SJSA1 (cell line): ENCODE measurements at regions not wholly inside any gene's neighbourhood (a gene's known extent, or its start where the extent isn't known, plus 50 kb on each side); places are given as distances from the start of the nearest gene placed in this dataset.

Experiments used
- DNase-seq, 2 experiments: peaks; one replicate each; pipeline ENCODE4 v3.0.0-alpha.2; 2015 to 2020; ENCODE audit warnings: low spot score in 2 of 2, low read depth in 1 of 2
- H3K27ac ChIP-seq: fragments of 250-450 bp; sonication (Bioruptor Pico); 2 replicates; pipeline ENCODE4 v1.5.1; 2020; ENCODE audit warnings: mild to moderate bottlenecking, moderate library complexity
- H3K27me3 ChIP-seq: fragments of 250-450 bp; sonication (Bioruptor Pico); replicated peaks from 2 replicates; pipeline ENCODE4 v1.5.1; 2020; ENCODE audit warnings: mild to moderate bottlenecking, moderate library complexity
- H3K36me3 ChIP-seq: fragments of 250-450 bp; sonication (Bioruptor Pico); 2 replicates; pipeline ENCODE4 v1.5.1; 2020; ENCODE audit warnings: mild to moderate bottlenecking
- H3K4me1 ChIP-seq: fragments of 250-450 bp; sonication (Bioruptor Pico); replicated peaks from 2 replicates; pipeline ENCODE4 v1.6.1; 2021; ENCODE audit warnings: mild to moderate bottlenecking
- H3K4me3 ChIP-seq: fragments of 250-450 bp; sonication (Bioruptor Pico); 2 replicates; pipeline ENCODE4 v1.5.1; 2020; ENCODE audit warnings: mild to moderate bottlenecking
- H3K9me3 ChIP-seq: fragments of 250-450 bp; sonication (Bioruptor Pico); replicated peaks from 2 replicates; pipeline ENCODE4 v1.5.1; 2020; ENCODE audit warnings: mild to moderate bottlenecking

- H3K36me3 ChIP-seq: no peaks in the 10 kb centered on the region
- no peak for DNase-seq
- H3K27me3 ChIP-seq: no peaks in the 10 kb centered on the region
- no peaks in the 10 kb centered on the region for H3K4me1 ChIP-seq
- no peaks in the 10 kb centered on the region for H3K9me3 ChIP-seq
- H3K4me3 ChIP-seq: no peak overlapping the region
- no peak overlapping the region for H3K27ac ChIP-seq
These were observed 221.2 kb upstream of the SAMSN1 start for GRCh38 chr21:14767192-14767852.

DNA sequence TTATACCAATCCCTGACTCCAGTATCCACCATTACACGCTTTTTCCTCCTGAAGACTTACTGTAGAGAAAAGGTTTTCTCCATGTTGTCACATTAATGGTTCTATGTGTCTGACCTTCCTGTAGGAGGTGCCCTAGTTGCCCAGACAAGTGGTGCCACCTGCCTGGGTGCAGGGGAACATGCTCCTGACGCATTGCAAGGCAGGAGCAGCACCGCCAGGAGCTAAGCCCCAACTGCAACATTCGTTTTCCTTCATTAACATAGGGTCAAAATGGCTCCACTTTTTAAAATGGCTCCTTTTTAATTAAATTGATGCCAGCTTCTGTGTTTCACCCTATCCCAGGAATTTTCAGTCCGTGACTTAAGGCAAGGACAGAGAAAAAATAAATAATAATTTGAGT, 220.1 kb upstream of the SAMSN1 start:
- no peaks in the 10 kb centered on the region for H3K4me1 ChIP-seq
- H3K27ac ChIP-seq: no peak overlapping the region
- no peak for DNase-seq
- H3K36me3 ChIP-seq: no peaks in the 10 kb centered on the region
- H3K4me3 ChIP-seq: no peak overlapping the region
- no peaks in the 10 kb centered on the region for H3K9me3 ChIP-seq
- no peaks in the 10 kb centered on the region for H3K27me3 ChIP-seq

DNA sequence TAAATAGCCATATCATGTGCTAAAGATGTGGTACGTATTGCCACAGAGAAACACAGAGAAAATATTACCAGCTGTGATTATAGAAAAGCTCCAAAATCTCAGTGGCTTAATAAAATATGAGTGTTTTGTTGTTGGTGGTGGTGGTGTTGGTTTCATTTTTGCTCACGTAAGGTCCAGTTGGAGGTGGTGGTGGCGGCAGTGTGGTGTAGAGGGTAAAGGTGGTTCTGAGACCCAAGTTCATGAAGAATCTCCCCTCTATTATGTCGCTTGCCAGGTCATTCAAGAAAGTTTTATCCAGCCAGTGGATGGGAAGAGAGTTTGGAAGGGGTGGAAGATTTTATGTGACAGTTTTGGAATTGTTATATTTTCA, 217.6 kb upstream of the SAMSN1 start:
- H3K4me3 ChIP-seq: no peak overlapping the region
- no peaks in the 10 kb centered on the region for H3K9me3 ChIP-seq
- no peaks in the 10 kb centered on the region for H3K36me3 ChIP-seq
- H3K4me1 ChIP-seq: no peaks in the 10 kb centered on the region
- no peaks in the 10 kb centered on the region for H3K27me3 ChIP-seq
- DNase-seq: no peak
- no peak overlapping the region for H3K27ac ChIP-seq

- Histone ChIP-seq H3K9me3 (no peaks in the 10 kb centered on the region), H3K4me1 (no peaks in the 10 kb centered on the region), H3K27me3 (no peaks in the 10 kb centered on the region), H3K4me3 (no peak overlapping the region), H3K36me3 (no peaks in the 10 kb centered on the region), H3K27ac (no peak overlapping the region)
- no peak for DNase-seq
These were observed 216.9 kb upstream of the SAMSN1 start for GRCh38 chr21:14762734-14763694.

- Histone ChIP-seq H3K4me1 (no peaks in the 10 kb centered on the region), H3K27me3 (no peaks in the 10 kb centered on the region), H3K4me3 (no peak overlapping the region), H3K9me3 (no peaks in the 10 kb centered on the region), H3K36me3 (no peaks in the 10 kb centered on the region), H3K27ac (no peak overlapping the region)
- no peak for DNase-seq
These were observed 216.2 kb upstream of the SAMSN1 start for GRCh38 chr21:14762327-14762726.

GRCh38 chr21:14759285-14759684, 213.2 kb upstream of the SAMSN1 start:
- Histone ChIP-seq H3K27me3 (no peaks in the 10 kb centered on the region), H3K4me1 (no peaks in the 10 kb centered on the region)
- no peak for DNase-seq

GRCh38 chr21:14758849-14759248, 212.7 kb upstream of the SAMSN1 start:
- Histone ChIP-seq H3K27ac (no peak overlapping the region), H3K36me3 (no peaks in the 10 kb centered on the region), H3K4me1 (no peaks in the 10 kb centered on the region), H3K9me3 (no peaks in the 10 kb centered on the region), H3K27me3 (no peaks in the 10 kb centered on the region), H3K4me3 (no peak overlapping the region)
- no peak for DNase-seq

More at GRCh38 chr21:14759285-14759684, 213.2 kb upstream of the SAMSN1 start:
- no peak overlapping the region for H3K27ac ChIP-seq
- no peaks in the 10 kb centered on the region for H3K36me3 ChIP-seq
- no peaks in the 10 kb centered on the region for H3K9me3 ChIP-seq
- no peak overlapping the region for H3K4me3 ChIP-seq

DNA sequence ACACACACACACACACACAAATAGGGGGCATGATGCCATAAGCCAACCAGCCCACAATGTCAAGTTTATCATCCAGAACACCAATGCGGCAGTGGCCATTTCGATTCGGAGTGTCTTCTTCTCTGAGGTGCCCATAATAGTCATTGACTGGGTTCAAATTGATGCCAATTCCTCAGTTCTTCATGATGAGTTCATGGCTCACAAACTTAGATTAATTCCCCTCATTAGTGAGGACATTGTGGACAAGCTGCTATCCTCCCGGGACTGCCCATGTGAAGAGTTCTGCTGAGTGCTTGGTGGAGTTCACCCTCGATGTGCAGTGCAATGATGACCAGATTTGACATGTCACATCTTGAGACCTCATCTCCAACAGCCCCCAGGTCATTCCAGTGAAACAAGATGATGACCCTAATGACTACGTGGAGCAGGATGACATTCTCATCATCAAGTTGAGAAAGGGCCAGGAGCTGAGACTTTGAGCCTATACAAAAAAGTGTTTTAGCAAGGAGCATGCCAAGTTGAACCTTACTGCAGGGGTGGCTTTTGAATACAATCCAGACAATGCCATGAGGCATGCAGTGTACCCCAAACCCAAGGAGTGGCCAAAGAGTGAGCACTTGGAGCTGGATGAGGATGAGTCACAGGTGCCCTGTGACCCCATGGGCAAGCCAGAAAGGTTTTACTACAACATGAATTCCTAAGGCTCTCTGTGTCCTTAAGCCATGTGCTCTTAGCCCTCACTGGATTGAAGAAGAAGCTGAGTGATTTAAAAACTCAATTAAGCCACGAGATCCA, 211.6 kb upstream of the SAMSN1 start:
- Histone ChIP-seq H3K27ac (no peak overlapping the region), H3K27me3 (no peaks in the 10 kb centered on the region), H3K4me3 (no peak overlapping the region), H3K9me3 (no peaks in the 10 kb centered on the region), H3K36me3 (no peaks in the 10 kb centered on the region), H3K4me1 (no peaks in the 10 kb centered on the region)
- no peak for DNase-seq

DNA sequence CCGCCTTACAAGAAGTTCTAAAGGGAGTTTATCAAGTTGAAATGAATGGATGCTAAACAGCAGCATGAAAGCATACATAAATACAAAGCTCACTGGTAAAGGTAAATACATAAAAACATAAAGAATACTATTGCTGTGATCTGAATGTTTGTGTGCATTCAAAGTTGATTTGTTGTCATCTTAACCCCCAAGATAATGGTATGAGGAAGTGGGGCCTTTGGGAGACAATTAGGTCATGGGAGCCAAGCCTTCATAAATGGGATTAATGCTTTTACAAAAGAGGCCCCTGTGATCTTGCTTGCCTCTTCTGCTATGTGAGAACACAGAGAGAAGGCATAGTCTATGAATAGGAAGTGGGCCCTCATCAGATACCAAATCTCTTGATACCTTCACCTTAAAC, 209.0 kb upstream of the SAMSN1 start:
- no peaks in the 10 kb centered on the region for H3K4me1 ChIP-seq
- H3K27me3 ChIP-seq: no peaks in the 10 kb centered on the region
- H3K27ac ChIP-seq: no peak overlapping the region
- no peaks in the 10 kb centered on the region for H3K36me3 ChIP-seq
- DNase-seq: no peak
- no peaks in the 10 kb centered on the region for H3K9me3 ChIP-seq
- no peak overlapping the region for H3K4me3 ChIP-seq

- Histone ChIP-seq H3K36me3 (no peaks in the 10 kb centered on the region), H3K27ac (no peak overlapping the region), H3K4me1 (no peaks in the 10 kb centered on the region), H3K27me3 (no peaks in the 10 kb centered on the region), H3K9me3 (no peaks in the 10 kb centered on the region), H3K4me3 (no peak overlapping the region)
- no peak for DNase-seq
These were observed 208.6 kb upstream of the SAMSN1 start for GRCh38 chr21:14754682-14755081.

GRCh38 chr21:14754259-14754604, 208.1 kb upstream of the SAMSN1 start:
- Histone ChIP-seq H3K36me3 (no peaks in the 10 kb centered on the region), H3K4me3 (no peak overlapping the region), H3K27ac (no peak overlapping the region), H3K4me1 (no peaks in the 10 kb centered on the region), H3K27me3 (no peaks in the 10 kb centered on the region), H3K9me3 (no peaks in the 10 kb centered on the region)
- no peak for DNase-seq

DNA sequence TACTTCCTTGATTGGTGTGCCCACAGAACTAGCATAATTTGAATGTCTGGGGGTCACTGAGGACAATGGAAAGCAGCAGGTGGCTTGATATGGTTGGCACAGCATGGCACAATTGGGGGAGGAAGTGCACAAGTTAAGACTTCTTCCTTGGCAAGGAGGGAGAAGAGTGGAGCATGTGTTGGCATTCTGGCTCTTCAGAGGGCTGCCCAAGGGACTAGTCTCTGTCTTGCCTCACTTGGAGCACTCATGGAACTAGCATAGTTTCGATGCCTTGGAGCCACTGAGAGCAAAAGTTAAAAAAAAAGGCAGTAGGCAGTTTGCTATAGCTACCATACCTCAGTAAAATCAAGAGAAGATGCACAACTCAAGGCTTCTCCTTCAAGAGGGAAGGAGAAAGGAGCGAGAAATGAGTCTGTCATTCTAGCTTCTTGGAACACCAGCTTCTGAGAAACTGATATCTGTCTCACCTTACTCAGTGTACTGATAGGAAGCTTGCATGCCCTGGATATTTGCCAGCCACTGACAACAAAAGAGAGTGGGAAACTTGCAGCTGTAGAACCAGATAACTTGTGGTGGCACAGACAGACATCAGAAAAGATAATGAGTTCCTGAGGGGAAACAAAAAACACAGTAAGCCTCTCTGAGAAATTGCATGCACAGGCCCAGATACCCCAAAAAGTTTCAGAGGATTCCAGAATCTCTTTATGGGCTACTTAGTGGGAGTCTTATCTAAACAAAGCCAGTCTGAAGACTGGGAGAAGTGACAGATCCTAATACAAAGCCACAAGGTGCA, 207.5 kb upstream of the SAMSN1 start:
- H3K36me3 ChIP-seq: no peaks in the 10 kb centered on the region
- no peak overlapping the region for H3K4me3 ChIP-seq
- no peaks in the 10 kb centered on the region for H3K9me3 ChIP-seq
- DNase-seq: no peak
- no peaks in the 10 kb centered on the region for H3K4me1 ChIP-seq
- no peaks in the 10 kb centered on the region for H3K27me3 ChIP-seq
- H3K27ac ChIP-seq: no peak overlapping the region

DNA sequence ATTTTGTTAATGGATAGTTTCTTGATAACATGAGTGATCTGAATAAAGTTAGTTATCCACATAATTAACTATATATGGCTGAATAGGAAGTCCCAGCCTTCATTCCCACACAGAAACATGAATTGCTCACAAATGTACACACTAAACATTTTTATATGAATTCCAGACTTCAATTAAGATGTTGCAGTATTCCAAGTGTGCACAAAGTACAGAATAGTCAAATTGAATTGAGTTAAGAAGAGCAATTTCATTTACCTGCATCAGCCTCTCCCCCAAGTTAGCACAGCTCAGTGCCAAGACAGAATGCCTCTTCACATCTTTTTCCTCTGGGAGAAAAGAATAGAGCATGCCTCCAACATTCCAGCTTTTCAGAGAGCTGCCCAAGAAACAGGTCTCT, 207.0 kb upstream of the SAMSN1 start:
- Histone ChIP-seq H3K9me3 (no peaks in the 10 kb centered on the region), H3K27ac (no peak overlapping the region), H3K36me3 (no peaks in the 10 kb centered on the region), H3K27me3 (no peaks in the 10 kb centered on the region), H3K4me1 (no peaks in the 10 kb centered on the region), H3K4me3 (no peak overlapping the region)
- DNase-seq: no peak
